Activated CD4-positive, alpha-beta T cell treated with anti-CD3 and anti-CD28 coated beads for 1 hour (primary cell): ENCODE measurements at regions not wholly inside any gene's neighbourhood (a gene's known extent, or its start where the extent isn't known, plus 50 kb on each side); places are given as distances from the start of the nearest gene placed in this dataset.

Experiments used
- DNase-seq: peaks from one replicate; pipeline ENCODE4 v3.0.0-alpha.2; 2020

DNA sequence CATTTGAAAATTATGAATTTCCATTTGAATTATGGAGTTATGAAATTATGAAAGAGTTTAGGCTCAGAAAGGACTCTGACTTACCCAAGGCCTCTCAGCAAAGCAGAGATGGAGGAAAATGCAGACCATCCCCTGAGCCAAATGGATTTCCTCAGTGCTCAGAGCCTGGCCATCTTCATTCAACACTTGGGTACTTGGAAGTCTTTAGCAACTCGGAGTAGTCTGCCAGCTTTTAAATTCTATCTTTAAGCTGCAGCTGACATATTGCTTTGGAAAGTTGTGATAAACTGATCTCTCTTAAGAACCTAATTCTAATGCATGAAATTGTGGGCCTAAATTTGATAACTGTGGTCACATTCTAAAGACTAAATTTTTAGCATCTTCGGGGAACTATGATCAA is 315.4 kb downstream of the SAMD5 start:
- no peak for DNase-seq

GRCh38 chr6:147825848-147826247 is 317.4 kb downstream of the SAMD5 start:
- no peak for DNase-seq

- DNase-seq: no peak
Observed at GRCh38 chr6:147826698-147827097, 318.2 kb downstream of the SAMD5 start.

- no peak for DNase-seq
Observed at GRCh38 chr6:147829418-147829817, 320.9 kb downstream of the SAMD5 start.

GRCh38 chr6:147829835-147830234 is 321.3 kb downstream of the SAMD5 start:
- DNase-seq: no peak

- no peak for DNase-seq
Observed at GRCh38 chr6:147831356-147831755, 322.9 kb downstream of the SAMD5 start.

DNA sequence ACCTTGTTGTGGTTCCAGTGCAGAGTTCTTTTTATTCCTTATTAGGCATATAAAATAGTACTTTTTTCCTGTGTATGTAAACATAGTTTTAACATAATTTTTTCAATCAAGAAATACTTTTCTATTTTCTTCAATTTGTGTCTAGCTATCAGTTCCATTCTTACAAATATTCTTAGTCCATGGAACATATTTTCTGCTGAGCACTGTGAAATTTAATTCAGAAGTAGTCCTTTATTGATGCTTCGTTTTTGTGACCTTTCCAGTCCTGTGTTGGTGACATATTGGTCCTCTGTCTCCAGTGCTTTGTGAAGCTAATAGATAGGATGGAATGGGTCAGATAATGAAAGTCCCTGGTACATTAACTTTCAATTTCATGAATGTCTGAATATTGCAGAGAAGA is 325.1 kb downstream of the SAMD5 start:
- no peak for DNase-seq

- DNase-seq: no peak
Observed at GRCh38 chr6:147834084-147834776, 325.7 kb downstream of the SAMD5 start.

DNA sequence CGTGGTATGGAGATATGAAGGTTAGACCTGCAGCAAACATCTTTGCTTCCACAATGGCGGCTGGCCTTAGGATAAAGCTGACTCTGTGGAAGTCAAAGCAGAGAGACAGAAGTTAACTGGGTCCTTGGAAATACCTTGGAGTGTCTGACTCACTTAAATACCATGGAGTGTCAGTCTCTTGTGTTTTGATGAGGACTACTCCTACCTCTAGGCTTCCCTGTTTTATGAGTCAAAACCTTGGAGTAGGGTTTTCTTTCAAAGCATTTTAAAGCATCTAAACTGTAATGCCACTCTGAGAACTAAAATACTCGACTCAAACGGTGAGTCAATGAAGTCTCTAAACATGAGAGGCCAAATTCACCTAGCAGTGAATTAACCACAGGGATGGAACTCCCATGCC is 329.1 kb downstream of the SAMD5 start:
- DNase-seq: no peak

- DNase-seq: no peak
Observed at GRCh38 chr6:147839708-147840610, 331.5 kb downstream of the SAMD5 start.

GRCh38 chr6:147841547-147842148 is 333.2 kb downstream of the SAMD5 start:
- no peak for DNase-seq

GRCh38 chr6:147849401-147850330 is 341.2 kb downstream of the SAMD5 start:
- no peak for DNase-seq

GRCh38 chr6:147852772-147853171 is 344.3 kb downstream of the SAMD5 start:
- DNase-seq: no peak

DNA sequence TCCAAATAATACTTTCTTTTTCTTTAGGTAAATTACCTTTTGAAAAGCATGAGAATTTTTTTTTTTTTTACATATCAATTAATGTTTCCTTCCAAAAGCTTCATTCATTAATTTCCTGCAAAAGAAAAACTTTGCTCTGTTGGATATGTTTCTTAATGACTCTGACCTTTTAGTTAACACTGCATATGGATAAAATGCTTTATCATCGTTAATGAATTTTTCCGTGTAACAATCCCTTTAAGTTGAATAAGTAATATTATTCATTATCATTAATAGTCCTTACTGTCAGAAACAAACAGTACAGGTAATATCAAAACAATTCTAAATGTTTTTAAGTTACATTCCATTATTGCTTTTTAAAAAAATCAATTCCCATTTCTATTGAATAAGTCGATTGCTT is 345.1 kb downstream of the SAMD5 start:
- DNase-seq: no peak

- DNase-seq: no peak
Observed at GRCh38 chr6:147855803-147856482, 347.5 kb downstream of the SAMD5 start.

DNA sequence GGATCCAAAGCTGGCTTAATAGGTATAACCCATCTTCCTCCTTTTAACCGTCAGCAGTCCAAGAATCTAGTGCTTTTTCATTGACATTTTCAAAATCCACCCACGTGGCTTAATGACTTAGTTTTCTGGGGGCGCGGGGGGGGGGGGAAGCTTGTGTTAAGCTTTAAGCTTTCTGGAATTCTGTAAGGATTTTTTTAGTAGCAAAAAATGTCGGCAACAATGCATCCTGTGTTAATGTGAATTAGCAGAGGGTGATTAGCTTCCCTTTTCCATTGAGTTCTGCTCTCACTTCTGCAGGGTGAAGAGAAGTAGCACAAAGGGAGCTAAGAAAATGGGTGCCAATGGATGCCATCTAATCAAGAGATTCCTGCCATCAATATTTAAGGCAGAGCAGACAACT is 348.2 kb downstream of the SAMD5 start:
- DNase-seq: no peak

DNA sequence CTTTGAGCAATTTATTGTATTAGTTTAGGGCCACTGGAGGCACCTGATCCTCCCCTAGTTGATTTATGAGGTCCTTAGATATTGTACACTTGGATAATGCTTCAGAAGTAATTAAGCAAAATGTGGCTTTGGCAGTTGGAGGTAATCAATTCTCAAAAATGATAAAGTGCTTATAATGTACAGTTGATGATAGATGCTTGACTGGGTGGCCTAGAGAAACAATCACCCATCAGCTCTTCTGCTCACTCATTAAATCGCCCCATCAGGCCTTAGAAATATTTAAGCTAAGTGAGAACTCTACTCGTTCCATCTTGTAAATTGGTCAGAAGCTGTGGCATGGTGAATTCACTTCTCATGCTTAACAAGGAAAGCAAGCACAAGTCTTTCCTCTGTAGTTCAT is 349.9 kb downstream of the SAMD5 start:
- no peak for DNase-seq

DNA sequence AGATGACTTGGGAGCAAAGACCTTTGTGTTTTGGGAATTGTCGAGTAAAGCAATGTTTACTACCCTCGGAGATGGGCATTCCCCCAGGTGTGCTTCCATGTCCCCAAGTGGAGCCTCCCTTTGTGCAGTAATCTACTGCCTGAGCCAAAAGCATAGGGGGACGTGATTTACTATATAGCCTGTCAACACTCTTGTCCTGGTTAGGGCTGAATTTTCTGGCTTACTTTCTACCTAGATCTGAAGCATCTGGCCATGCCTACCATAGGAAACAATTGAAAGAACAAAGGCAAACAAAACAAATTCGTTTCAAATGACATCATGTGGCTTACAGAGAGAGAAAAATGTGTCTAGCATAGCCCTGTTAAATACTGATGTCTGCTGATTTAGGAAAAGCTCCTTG is 350.6 kb downstream of the SAMD5 start:
- DNase-seq: no peak

GRCh38 chr6:147861696-147862095 is 353.2 kb downstream of the SAMD5 start:
- DNase-seq: no peak

DNA sequence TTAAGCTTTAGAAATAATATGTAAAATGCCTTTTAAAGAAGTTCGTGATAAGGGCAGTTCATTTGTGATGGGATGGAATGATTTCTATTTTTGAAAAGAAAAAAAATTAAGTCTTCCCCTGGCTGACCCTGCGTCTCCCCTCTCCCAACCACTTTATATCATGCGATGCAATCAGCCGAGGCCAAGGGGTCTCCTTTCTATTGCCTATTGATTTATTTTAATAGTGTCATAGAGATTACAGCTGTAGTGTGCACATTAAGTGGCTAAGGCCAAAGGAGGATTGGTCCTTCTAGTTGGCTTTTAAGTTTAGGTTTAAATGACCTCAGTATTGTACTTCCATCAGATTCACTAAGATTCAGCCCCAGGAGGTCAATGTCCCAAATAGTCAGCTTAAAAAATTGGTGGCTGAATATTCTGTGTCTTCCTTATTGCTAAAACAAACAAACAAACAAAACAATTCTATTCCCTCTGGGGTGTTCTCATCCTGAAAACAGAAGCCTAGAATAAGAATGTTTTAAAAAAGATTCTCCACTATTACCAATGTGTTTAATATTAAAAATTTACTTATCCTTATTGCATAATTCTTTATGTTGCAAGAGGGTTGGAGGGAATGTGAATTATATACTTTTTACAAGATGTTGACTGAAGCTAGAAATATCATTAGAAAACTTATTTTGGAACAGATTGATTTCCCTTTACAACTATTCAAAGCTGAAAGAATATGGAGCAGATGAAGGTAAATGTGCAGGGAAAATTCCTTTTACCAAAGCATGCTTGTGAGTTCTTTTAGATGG is 359.1 kb downstream of the SAMD5 start:
- DNase-seq: no peak
